NCI-H345 treated with DMSO at 0.1 percent for 48 hours (cell line): ENCODE measurements at regions not wholly inside any gene's neighbourhood (a gene's known extent, or its start where the extent isn't known, plus 50 kb on each side); places are given as distances from the start of the nearest gene placed in this dataset.
"Not testable (repeated sequence)": the region's sequence is repeated elsewhere in the genome, so short reads cannot be mapped to it uniquely, and the experiment has no call there.

Experiments used
- DNase-seq: peaks from one replicate; lab custom pipeline; 2025; ENCODE audit not compliant: unreplicated experiment; lab: John Stamatoyannopoulos, UW

GRCh38 chr10:120187168-120187567 is 269.9 kb upstream of the PLPP4 start:
- not testable (repeated sequence) for DNase-seq

DNA sequence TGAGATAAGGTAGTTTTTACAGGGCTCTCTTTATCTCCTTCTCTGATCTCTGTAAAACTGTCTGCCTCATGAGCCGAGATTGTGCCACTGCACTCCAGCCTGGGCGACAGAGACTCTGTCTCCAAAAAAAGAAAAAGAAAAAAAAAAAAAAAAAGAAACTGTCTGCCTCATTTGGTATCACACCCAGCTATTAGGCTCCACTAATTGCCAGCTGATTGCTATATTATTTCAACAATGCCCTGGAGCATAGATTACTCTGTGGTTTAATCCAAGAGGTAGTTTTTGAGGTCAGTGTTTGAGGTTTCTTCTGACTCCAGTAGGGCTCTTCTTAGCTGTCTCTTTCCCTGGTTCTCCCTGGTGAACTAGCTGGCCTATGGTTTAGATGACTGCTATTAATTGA is 268.1 kb upstream of the PLPP4 start:
- DNase-seq, result no peak

DNA sequence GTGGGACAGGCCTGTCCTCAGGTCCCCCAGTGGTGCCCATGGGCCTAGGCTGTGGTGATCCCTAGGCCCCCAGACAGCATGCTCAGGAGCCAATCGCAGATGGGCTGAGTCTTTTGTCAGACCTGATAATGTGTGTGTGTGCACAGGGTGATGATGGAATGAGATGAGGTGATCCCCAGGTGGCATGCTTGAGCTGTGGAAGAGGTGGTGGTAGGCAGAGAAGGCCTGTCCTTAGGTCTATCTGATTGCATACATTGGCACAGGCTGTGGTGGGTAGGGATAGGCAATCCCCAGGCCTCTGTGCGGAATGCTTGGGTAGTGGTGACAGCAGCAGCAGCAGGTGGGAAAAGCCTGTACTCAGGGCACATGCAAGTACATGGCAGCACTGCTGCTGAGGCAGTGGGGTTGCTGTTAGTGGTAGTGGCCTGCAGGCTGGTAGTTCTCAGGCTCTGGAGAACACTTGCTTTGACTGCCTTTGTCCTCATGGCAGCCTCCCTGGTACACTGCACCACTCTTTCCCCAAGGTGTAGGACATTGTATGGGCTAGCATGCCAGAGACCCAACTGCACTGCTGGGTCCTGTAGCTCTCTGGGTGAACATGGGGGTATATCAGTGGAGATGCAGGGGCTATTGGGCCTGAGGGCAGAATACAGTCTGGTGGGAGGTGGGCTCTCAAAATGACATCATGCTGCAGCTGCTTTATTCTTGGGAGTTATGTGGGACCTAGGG is 260.9 kb upstream of the PLPP4 start:
- DNase-seq, result no peak

GRCh38 chr10:120204877-120205276 is 252.2 kb upstream of the PLPP4 start:
- DNase-seq, result no peak

GRCh38 chr10:120205368-120206018 is 251.5 kb upstream of the PLPP4 start:
- DNase-seq, result no peak

DNA sequence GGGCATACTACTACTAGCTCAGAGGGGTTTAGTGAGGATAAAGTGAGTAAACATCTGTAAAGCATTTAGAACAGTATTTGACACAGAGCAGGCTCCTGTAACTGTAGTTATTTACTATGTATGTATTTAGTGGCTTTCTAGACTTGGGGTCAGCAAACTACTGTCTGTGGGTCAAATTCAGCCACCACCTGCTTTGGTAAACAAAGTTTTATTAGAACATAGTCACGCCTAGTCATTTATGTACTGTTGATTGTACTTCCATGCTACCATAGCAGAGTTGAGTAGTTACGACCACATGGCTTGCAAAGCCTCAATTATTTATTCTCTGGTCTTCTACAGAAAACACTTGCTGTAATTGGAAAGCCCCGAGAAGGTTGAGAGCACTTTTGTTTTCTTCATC is 248.5 kb upstream of the PLPP4 start:
- DNase-seq, result no peak

GRCh38 chr10:120209124-120209762 is 247.8 kb upstream of the PLPP4 start:
- no peak for DNase-seq

- DNase-seq, result no peak
Observed at GRCh38 chr10:120212275-120212674, 244.8 kb upstream of the PLPP4 start.

DNA sequence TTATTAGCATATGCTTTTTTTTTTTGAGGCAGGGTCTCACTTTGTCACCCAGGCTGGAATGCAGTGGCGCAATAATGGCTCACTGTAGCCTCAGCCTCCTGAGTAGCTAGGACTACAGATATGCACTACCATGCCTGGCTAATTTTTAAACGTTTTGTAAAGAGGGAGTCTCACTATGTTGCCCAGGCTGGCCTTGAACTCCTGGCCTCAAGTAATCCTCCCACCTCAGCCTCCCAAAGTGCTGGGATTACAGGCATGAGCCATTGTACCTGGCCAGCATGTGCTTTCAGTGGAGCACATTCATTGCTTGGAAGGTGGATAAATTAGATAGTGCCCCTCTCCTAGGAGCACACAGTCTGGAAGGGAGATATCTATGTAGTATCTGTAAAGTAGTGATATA is 243.7 kb upstream of the PLPP4 start:
- DNase-seq, result not testable (repeated sequence)

DNA sequence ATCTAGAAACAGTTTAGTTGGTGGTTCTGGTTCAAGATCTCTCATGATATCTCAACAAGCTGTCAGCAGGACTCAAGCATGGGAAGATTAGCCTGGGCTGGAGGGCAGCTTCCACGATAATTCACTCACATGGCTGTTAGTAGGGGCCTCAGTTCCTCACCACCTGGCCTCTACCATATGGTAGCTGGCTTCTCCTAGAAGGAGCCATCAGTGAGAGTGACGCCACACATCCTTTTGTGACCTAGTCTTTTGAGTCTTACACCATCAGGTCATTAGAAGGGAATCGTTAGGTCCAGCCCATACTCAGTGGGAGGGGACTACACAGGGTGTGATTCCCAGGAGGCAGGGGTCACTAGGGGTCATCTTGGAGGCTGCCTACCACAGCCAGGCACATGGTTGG is 239.3 kb upstream of the PLPP4 start:
- DNase-seq, result no peak

GRCh38 chr10:120221873-120222485 is 235.0 kb upstream of the PLPP4 start:
- DNase-seq, result no peak

DNA sequence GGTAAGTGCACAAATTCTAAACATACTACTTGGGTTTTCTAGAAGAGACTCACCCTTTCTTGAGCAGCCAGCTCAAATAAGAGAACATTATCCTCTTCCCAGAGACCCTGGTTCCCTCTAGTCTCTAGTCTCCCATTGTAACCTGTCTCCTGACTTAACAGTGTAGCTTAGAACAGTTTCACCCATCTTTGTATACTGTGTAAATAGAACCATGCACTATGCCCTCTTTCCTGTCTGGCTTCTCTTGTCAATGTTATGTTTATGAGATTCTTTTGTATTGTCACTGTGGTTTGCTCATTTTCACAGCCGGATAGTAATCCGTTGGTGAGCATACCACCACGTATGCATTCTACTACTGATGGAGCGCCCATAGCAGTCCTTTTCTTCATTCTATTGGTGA is 227.4 kb upstream of the PLPP4 start:
- DNase-seq, result no peak

- DNase-seq, result not testable (repeated sequence)
Observed at GRCh38 chr10:120239695-120240094, 217.3 kb upstream of the PLPP4 start.

- no peak for DNase-seq
Observed at GRCh38 chr10:120251821-120252442, 205.1 kb upstream of the PLPP4 start.

GRCh38 chr10:120253131-120253530 is 203.9 kb upstream of the PLPP4 start:
- no peak for DNase-seq

DNA sequence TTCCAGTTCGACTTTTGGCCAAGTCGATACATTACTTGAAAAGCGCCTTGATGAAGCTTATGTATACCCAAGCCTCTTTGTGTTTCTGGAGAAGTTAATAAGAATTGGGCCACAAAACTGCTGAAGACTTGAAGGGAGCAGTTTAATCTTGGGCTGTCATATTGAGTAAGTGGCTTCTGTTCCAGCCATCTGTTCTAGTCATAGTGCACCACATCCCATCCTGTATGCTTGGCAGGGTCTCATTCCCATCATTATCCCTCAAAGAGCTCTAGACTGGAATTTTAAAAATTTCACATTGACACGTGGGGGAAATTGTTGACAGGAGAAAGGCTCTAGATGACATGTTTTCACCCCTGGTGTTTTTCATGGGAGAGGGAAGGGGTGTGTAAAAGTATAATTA is 196.6 kb upstream of the PLPP4 start:
- no peak for DNase-seq

GRCh38 chr10:120262857-120263547 is 194.0 kb upstream of the PLPP4 start:
- no peak for DNase-seq

DNA sequence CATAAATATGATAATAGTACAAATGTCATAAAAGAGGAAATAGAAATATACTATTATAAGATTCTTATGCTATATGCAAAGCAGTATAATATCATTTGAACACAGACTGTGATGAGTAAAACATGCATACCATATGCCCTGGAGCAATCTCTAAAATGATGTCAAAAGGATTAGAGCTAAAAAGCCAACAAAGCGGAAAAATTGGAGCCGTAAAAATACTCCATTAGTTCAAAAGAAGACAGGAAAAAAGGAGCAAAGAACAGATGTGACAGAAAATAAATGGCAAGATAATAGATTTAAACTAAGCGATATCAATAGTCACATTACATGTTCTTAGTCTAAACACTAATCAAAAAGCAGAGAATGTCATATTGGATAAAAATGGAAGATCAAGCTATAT is 191.0 kb upstream of the PLPP4 start:
- no peak for DNase-seq

DNA sequence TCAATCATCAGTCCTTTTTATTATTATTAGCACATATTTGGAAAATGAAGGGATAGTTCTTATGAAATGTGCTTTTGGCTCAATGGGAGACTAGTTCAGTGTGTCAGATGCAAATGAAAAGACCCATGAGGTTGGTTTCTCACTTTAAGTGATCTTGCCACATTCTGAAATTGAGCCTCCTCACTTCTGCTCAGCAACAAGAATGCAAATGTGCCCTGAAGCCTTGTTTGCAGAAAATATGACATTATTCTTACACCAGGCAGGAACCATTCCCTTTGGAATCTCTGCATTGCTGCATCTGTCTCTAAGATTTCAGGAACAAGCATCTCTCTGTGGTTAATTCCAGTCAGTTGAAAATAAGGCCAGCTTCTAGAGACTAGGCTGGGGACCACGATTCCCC is 186.1 kb upstream of the PLPP4 start:
- no peak for DNase-seq

DNA sequence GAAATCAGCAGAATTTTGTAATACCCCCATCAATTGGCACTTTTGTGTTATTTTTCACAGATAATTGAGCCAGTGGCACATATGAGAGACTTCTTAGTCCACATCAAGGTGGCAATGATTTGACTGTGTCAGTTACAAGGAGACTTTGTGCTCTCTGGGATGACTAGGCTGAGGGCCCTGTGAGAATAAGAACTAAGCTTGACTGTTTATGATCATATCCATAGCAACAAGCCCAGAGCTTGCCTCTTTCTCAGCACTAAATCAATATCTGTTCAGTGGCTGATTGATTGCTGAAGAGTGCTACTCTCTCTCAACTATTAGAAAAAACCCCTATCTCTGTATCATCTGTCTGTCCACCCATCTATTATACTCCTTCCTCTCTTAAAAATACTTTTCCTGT is 185.3 kb upstream of the PLPP4 start:
- DNase-seq, result no peak

GRCh38 chr10:120272350-120272749 is 184.7 kb upstream of the PLPP4 start:
- DNase-seq, result no peak
